Thoracic aorta (tissue), 2 donors: ENCODE measurements at regions not wholly inside any gene's neighbourhood (a gene's known extent, or its start where the extent isn't known, plus 50 kb on each side); places are given as distances from the start of the nearest gene placed in this dataset.

Experiments used
- ATAC-seq: fragments of 150-250 bp; one replicate; pipeline ENCODE4 v1.8.0; 2017; ENCODE audit warnings: low read depth; ENCODE audit not compliant: insufficient number of reproducible peaks, low FRiP score
- DNase-seq: peaks from one replicate; pipeline ENCODE4 v3.0.0-alpha.2; 2020; ENCODE audit warnings: low spot score
- H3K27ac ChIP-seq, 2 donors: fragments of 200-600 bp; sonication (generic); 1 replicate in 1 of 2; 2 replicates in 1 of 2; pipeline ENCODE4 v1.5.1; 2016; ENCODE audit warnings: mild to moderate bottlenecking in 2 of 2, moderate library complexity in 2 of 2
- H3K27me3 ChIP-seq: fragments of 200-600 bp; sonication (generic); replicated peaks from 2 replicates; pipeline ENCODE4 v1.6.0; 2016; ENCODE audit warnings: mild to moderate bottlenecking; ENCODE audit not compliant: insufficient read depth
- H3K36me3 ChIP-seq: fragments of 200-600 bp; sonication (generic); one replicate; pipeline ENCODE4 v1.5.1; 2016
- H3K4me1 ChIP-seq, 2 donors: fragments of 200-600 bp; sonication (generic); 1 replicate in 1 of 2; 2 replicates in 1 of 2; pipeline versions ENCODE4 v1.5.1 to v1.6.0; 2016; ENCODE audit warnings: low read depth in 2 of 2, mild to moderate bottlenecking in 1 of 2; ENCODE audit not compliant: control insufficient read depth in 1 of 2
- H3K4me3 ChIP-seq: fragments of 200-600 bp; sonication (generic); 2 replicates; pipeline ENCODE4 v1.5.1; 2016; ENCODE audit warnings: mild to moderate bottlenecking
- H3K9me3 ChIP-seq: fragments of 200-600 bp; sonication (generic); 2 replicates; pipeline ENCODE4 v1.5.1; 2016
- CTCF ChIP-seq: fragments of 200-600 bp; sonication (generic); IDR thresholded peaks from one replicate; pipeline ENCODE4 v1.5.1; 2019; ENCODE audit warnings: antibody characterized with exemption

GRCh38 chr9:74333384-74334032 lies 163.6 kb upstream of the RORB start:
- no peak for TF ChIP-seq CTCF
- Histone ChIP-seq H3K4me1 (no peaks in the 10 kb centered on the region), H3K4me3 (no peak overlapping the region), H3K36me3 (no peaks in the 10 kb centered on the region), H3K27ac (no peak overlapping the region), H3K27me3 (no peaks in the 10 kb centered on the region), H3K9me3 (no peaks in the 10 kb centered on the region)
- ATAC-seq (no peak), DNase-seq (no peak)

GRCh38 chr9:74334271-74334670 lies 162.9 kb upstream of the RORB start:
- H3K4me1 ChIP-seq: no peaks in the 10 kb centered on the region
- no peak overlapping the region for H3K27ac ChIP-seq
- DNase-seq (no peak), ATAC-seq (no peak)
- no peaks in the 10 kb centered on the region for H3K27me3 ChIP-seq
- no peak overlapping the region for H3K4me3 ChIP-seq
- H3K36me3 ChIP-seq: no peaks in the 10 kb centered on the region
- no peak for TF ChIP-seq CTCF
- no peaks in the 10 kb centered on the region for H3K9me3 ChIP-seq

GRCh38 chr9:74336161-74336560 lies 161.0 kb upstream of the RORB start:
- Histone ChIP-seq H3K27me3 (no peaks in the 10 kb centered on the region), H3K4me1 (no peaks in the 10 kb centered on the region), H3K4me3 (no peak overlapping the region), H3K27ac (no peak overlapping the region), H3K36me3 (no peaks in the 10 kb centered on the region), H3K9me3 (no peaks in the 10 kb centered on the region)
- no peak for TF ChIP-seq CTCF
- ATAC-seq (no peak), DNase-seq (no peak)

- Histone ChIP-seq H3K27ac (no peak overlapping the region), H3K4me1 (no peaks in the 10 kb centered on the region), H3K9me3 (no peaks in the 10 kb centered on the region), H3K27me3 (no peaks in the 10 kb centered on the region), H3K4me3 (no peak overlapping the region), H3K36me3 (no peaks in the 10 kb centered on the region)
- no peak for TF ChIP-seq CTCF
- DNase-seq: no peak
- ATAC-seq: no peak
These were observed 148.4 kb upstream of the RORB start for GRCh38 chr9:74348777-74349176.

- DNase-seq: no peak
- no peaks in the 10 kb centered on the region for H3K27me3 ChIP-seq
These were observed 142.0 kb upstream of the RORB start for GRCh38 chr9:74355107-74355506.

More at GRCh38 chr9:74355107-74355506, 142.0 kb upstream of the RORB start:
- H3K4me3 ChIP-seq: no peak overlapping the region
- no peaks in the 10 kb centered on the region for H3K9me3 ChIP-seq
- H3K27ac ChIP-seq: no peak overlapping the region
- no peak for ATAC-seq
- no peak for TF ChIP-seq CTCF
- no peaks in the 10 kb centered on the region for H3K36me3 ChIP-seq
- no peaks in the 10 kb centered on the region for H3K4me1 ChIP-seq
